ENCODE measurements at regions not wholly inside any gene's neighbourhood (a gene's known extent, or its start where the extent isn't known, plus 50 kb on each side); places are given as distances from the start of the nearest gene placed in this dataset.

GRCh38 chr6:82419132-82419581, 55.5 kb downstream of the TPBG start:
- H3K4me3 ChIP-seq: no peak overlapping the region
- no peaks in the 10 kb centered on the region for H3K36me3 ChIP-seq
- H3K4me1 ChIP-seq: no peaks in the 10 kb centered on the region
- 82 to 88% (median 84%) methylated on average over 3 of the region's 3 CpGs for WGBS, 5 donors
- H3K27ac ChIP-seq: no peak overlapping the region
- intact Hi-C loops (cut with DNase I; ENCODE audit: low total_unique reads): no loop called here
- TF ChIP-seq EP300 (IDR thresholded peaks at IDR 0.05): no peak
- TF ChIP-seq POLR2A (IDR thresholded peaks at IDR 0.05): no peak
- TF ChIP-seq POLR2AphosphoS5 (IDR thresholded peaks at IDR 0.05): no peak
- no peak for TF ChIP-seq CTCF (IDR thresholded peaks at IDR 0.05)
- H3K27me3 ChIP-seq: no peaks in the 10 kb centered on the region
- H3K9me3 ChIP-seq: no peaks in the 10 kb centered on the region
- no peak for DNase-seq

DNA sequence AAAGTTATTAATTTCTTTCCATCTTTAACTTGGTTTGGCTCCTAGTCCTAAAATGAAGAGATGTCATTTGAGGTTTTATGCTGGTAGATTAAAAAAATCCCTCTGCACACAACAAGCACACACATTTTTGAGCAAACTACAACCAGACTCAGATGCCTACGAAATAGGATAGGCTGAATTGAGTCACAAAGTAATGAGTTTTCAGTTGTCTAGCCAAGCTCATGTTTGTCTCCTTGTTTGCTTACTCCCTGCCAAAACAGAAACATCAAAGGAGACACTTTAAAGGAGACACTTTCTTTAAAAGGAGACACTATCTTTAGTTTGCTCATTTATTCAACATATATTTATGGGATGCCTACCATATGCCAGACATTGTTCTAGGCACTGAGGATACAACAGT, 56.2 kb downstream of the TPBG start:
- Histone ChIP-seq H3K4me3 (no peak overlapping the region), H3K36me3 (no peaks in the 10 kb centered on the region), H3K4me1 (no peaks in the 10 kb centered on the region), H3K27me3 (no peaks in the 10 kb centered on the region), H3K27ac (no peak overlapping the region), H3K9me3 (no peaks in the 10 kb centered on the region)
- intact Hi-C loops (cut with DNase I; ENCODE audit: low total_unique reads): no loop called here
- TF ChIP-seq CTCF (IDR thresholded peaks at IDR 0.05): no peak
- TF ChIP-seq POLR2A (IDR thresholded peaks at IDR 0.05): no peak
- TF ChIP-seq POLR2AphosphoS5 (IDR thresholded peaks at IDR 0.05): no peak
- no peak for TF ChIP-seq EP300 (IDR thresholded peaks at IDR 0.05)
- DNase-seq: no peak
- 33 to 53% (median 42%) methylated on average over 1 of the region's 1 CpG for WGBS, 5 donors

DNA sequence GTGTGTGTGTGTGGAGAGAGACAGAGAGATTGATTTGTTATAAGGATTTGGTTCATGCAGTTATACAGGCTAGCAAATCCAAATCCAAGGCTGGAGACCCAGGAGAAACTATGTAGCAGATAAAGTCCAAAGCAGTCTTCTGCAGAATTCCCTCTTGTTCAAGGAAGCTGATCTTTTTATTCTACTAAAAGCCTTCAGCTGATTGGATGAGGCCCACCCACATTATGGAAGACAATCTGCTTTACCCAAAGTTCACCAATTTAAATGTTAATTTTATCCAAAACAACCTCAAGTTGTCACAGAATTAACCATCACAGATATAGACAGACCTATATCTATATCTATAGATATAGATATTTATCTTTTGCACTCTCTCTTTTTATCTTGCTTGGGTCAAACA, 67.0 kb downstream of the TPBG start:
- no peak for TF ChIP-seq POLR2A (IDR thresholded peaks at IDR 0.05)
- no peak for TF ChIP-seq CTCF (IDR thresholded peaks at IDR 0.05)
- no peak for TF ChIP-seq POLR2AphosphoS5 (IDR thresholded peaks at IDR 0.05)
- TF ChIP-seq EP300 (IDR thresholded peaks at IDR 0.05): no peak

GRCh38 chr6:82436740-82437139, 73.1 kb downstream of the TPBG start:
- no peaks in the 10 kb centered on the region for H3K9me3 ChIP-seq
- intact Hi-C loops (cut with DNase I; ENCODE audit: low total_unique reads): no loop called here
- H3K4me1 ChIP-seq: no peaks in the 10 kb centered on the region
- no peak overlapping the region for H3K27ac ChIP-seq
- H3K27me3 ChIP-seq: no peaks in the 10 kb centered on the region
- no peaks in the 10 kb centered on the region for H3K36me3 ChIP-seq
- no peak for TF ChIP-seq CTCF (IDR thresholded peaks at IDR 0.05)
- no peak for TF ChIP-seq POLR2AphosphoS5 (IDR thresholded peaks at IDR 0.05)
- no peak for TF ChIP-seq POLR2A (IDR thresholded peaks at IDR 0.05)
- TF ChIP-seq EP300 (IDR thresholded peaks at IDR 0.05): no peak
- 77 to 94% (median 88%) methylated on average over 2 of the region's 2 CpGs for WGBS, 5 donors
- no peak for DNase-seq
- no peak overlapping the region for H3K4me3 ChIP-seq

More for the DNA sequence above, 67.0 kb downstream of the TPBG start:
- no peak for DNase-seq
- Histone ChIP-seq H3K27ac (no peak overlapping the region), H3K27me3 (no peaks in the 10 kb centered on the region), H3K4me3 (no peak overlapping the region), H3K4me1 (peaks cover 0 to 3% (median 0%) of the 10 kb centered on the region in 4 donors), H3K36me3 (no peaks in the 10 kb centered on the region), H3K9me3 (no peaks in the 10 kb centered on the region)
- intact Hi-C loops (cut with DNase I; ENCODE audit: low total_unique reads): no loop called here
